SU-DHL-6 (cell line): ENCODE measurements at regions not wholly inside any gene's neighbourhood (a gene's known extent, or its start where the extent isn't known, plus 50 kb on each side); places are given as distances from the start of the nearest gene placed in this dataset.
"Not testable (repeated sequence)": the region's sequence is repeated elsewhere in the genome, so short reads cannot be mapped to it uniquely, and the experiment has no call there.

ENCODE experiments used
- H2AFZ ChIP-seq: fragments of 200-600 bp; sonication (generic); 2 replicates; pipeline ENCODE4 v1.6.1; 2014; ENCODE audit warnings: low read depth, mild to moderate bottlenecking, moderate library complexity, mixed read lengths, antibody characterized with exemption, low read length; ENCODE audit not compliant: severe bottlenecking
- H3F3A ChIP-seq: fragments of 200-600 bp; shearing (Covaris generic); 2 replicates; pipeline ENCODE4 v1.6.0; 2016; ENCODE audit warnings: antibody characterized with exemption, mild to moderate bottlenecking; ENCODE audit not compliant: insufficient read depth
- H3K27ac ChIP-seq: fragments of 200-600 bp; sonication (generic); 2 replicates; pipeline ENCODE4 v1.5.1; 2016; ENCODE audit warnings: low read depth, mild to moderate bottlenecking, low read length, moderate library complexity, mixed read lengths
- H3K27me3 ChIP-seq: fragments of 200-600 bp; sonication (generic), shearing (Covaris generic); 2 replicates; pipeline ENCODE4 v1.6.0; 2014; ENCODE audit warnings: mild to moderate bottlenecking, low read length
- H3K36me3 ChIP-seq: fragments of 200-600 bp; sonication (generic); 2 replicates; pipeline ENCODE4 v1.6.1; 2014; ENCODE audit warnings: mild to moderate bottlenecking, low read length, mixed read lengths
- H3K4me2 ChIP-seq: fragments of 300-600, 200-600 bp; shearing (Covaris generic), sonication (generic); 2 replicates; pipeline ENCODE4 v1.6.0; 2014; ENCODE audit warnings: low read length, low read depth, mild to moderate bottlenecking; ENCODE audit not compliant: poor library complexity, severe bottlenecking
- H3K4me3 ChIP-seq: fragments of 200-600 bp; sonication (generic); 2 replicates; pipeline ENCODE4 v1.5.1; 2014; ENCODE audit warnings: antibody characterized with exemption, low read length, mild to moderate bottlenecking, mixed read lengths; ENCODE audit not compliant: insufficient read depth, poor library complexity, severe bottlenecking
- H3K79me2 ChIP-seq: fragments of 200-600 bp; sonication (generic); 2 replicates; pipeline ENCODE4 v1.6.1; 2014; ENCODE audit warnings: mild to moderate bottlenecking, low read length, moderate library complexity; ENCODE audit not compliant: insufficient read depth
- H3K9ac ChIP-seq: fragments of 200-600 bp; sonication (generic); 2 replicates; pipeline ENCODE4 v1.7.0; 2014; ENCODE audit warnings: mild to moderate bottlenecking, low read length
- H3K9me2 ChIP-seq: fragments of 200-600 bp; sonication (generic); replicated peaks from 2 replicates; pipeline ENCODE4 v1.6.1; 2014; ENCODE audit warnings: low read length; ENCODE audit not compliant: insufficient read depth
- H3K9me3 ChIP-seq: fragments of 200-600 bp; sonication (generic); 2 replicates; pipeline ENCODE4 v1.6.1; 2014; ENCODE audit warnings: low read length, mixed read lengths; ENCODE audit not compliant: insufficient read depth
- H4K20me1 ChIP-seq: fragments of 200-600 bp; sonication (generic); 2 replicates; pipeline ENCODE4 v1.6.1; 2014; ENCODE audit warnings: low read depth, mild to moderate bottlenecking, antibody characterized with exemption, low read length, moderate library complexity, mixed read lengths
- EZH2phosphoT487 ChIP-seq: fragments of 200-600 bp; sonication (generic), shearing (Covaris generic); conservative IDR thresholded peaks from 2 replicates; pipeline ENCODE4 v1.6.1; 2018; ENCODE audit warnings: mild to moderate bottlenecking, antibody characterized with exemption, low read length, moderate library complexity, mixed read lengths
- TF ChIP-seq, protein P1 (sequence below): fragments of 200-600 bp; sonication (generic); IDR thresholded peaks from one replicate; pipeline ENCODE4 v1.5.1; 2017; ENCODE audit warnings: antibody characterized with exemption, mild to moderate bottlenecking, low read length, moderate library complexity; ENCODE audit not compliant: insufficient read depth, poor library complexity, severe bottlenecking

DNA sequence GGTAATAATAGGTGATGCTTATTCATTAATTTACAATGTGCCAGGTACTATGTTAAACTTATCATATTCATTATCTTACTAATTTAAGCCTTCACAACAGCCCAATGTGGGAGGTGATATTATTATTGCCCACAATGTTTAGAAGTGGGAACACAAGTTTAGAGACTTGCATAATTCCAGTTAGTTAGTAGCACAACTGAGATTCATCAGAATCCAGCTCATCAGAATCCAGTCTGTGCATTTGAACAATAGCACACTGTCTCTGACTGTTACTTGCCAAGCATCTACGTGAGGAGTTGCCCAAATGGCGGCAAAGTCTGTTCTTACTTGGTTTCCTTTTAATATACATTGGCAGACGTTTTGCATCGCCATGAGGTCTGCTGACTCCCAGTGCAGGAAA, 110.9 kb upstream of the BASP1 start:
- no peak overlapping the region for H3K4me2 ChIP-seq
- no peaks in the 10 kb centered on the region for H3K36me3 ChIP-seq
- no peak overlapping the region for H3K27ac ChIP-seq
- H3K9me3 ChIP-seq: no peaks in the 10 kb centered on the region
- H3F3A ChIP-seq: no peaks in the 10 kb centered on the region
- no peaks in the 10 kb centered on the region for H3K79me2 ChIP-seq
- no peaks in the 10 kb centered on the region for H4K20me1 ChIP-seq
- TF ChIP-seq, protein P1, sequence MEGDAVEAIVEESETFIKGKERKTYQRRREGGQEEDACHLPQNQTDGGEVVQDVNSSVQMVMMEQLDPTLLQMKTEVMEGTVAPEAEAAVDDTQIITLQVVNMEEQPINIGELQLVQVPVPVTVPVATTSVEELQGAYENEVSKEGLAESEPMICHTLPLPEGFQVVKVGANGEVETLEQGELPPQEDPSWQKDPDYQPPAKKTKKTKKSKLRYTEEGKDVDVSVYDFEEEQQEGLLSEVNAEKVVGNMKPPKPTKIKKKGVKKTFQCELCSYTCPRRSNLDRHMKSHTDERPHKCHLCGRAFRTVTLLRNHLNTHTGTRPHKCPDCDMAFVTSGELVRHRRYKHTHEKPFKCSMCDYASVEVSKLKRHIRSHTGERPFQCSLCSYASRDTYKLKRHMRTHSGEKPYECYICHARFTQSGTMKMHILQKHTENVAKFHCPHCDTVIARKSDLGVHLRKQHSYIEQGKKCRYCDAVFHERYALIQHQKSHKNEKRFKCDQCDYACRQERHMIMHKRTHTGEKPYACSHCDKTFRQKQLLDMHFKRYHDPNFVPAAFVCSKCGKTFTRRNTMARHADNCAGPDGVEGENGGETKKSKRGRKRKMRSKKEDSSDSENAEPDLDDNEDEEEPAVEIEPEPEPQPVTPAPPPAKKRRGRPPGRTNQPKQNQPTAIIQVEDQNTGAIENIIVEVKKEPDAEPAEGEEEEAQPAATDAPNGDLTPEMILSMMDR: no peak
- TF ChIP-seq EZH2phosphoT487: no peak
- H3K9me2 ChIP-seq: no peaks in the 10 kb centered on the region
- H3K27me3 ChIP-seq: no peaks in the 10 kb centered on the region
- H2AFZ ChIP-seq: no peak overlapping the region
- no peak overlapping the region for H3K4me3 ChIP-seq
- H3K9ac ChIP-seq: no peak overlapping the region

DNA sequence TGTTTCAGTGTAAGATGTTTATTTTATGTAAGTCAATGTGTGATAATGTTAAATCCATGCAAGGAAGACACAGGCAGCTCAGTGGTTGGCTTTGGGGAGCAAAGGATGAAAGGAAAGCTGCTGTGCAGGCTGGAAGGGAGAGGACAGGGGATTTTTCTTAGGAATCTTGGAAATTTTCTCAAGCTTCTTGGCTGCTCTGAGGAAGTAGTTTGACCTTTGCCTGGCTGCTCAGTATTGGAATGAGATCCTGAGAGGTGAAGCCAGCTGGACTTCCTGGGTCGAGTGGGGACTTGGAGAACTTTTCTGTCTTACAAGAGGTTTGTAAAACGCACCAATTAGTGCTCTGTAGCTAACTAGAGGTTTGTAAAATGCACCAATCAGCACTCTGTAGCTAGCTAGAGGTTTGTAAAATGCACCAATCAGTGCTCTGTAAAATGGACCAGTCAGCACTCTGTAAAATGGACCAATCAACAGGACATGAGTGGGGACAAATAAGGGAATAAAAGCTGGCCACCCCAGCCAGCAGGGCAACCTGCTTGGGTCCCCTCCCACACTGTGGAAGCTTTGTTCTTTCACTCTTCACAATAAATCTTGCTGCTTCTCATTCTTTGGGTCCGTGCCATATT, 105.2 kb upstream of the BASP1 start:
- not testable (repeated sequence) for H3K4me3 ChIP-seq, H2AFZ ChIP-seq, H3K27ac ChIP-seq, H3F3A ChIP-seq, H3K9me3 ChIP-seq, H3K36me3 ChIP-seq, H3K9ac ChIP-seq, H4K20me1 ChIP-seq, H3K27me3 ChIP-seq, H3K9me2 ChIP-seq, H3K79me2 ChIP-seq, H3K4me2 ChIP-seq

DNA sequence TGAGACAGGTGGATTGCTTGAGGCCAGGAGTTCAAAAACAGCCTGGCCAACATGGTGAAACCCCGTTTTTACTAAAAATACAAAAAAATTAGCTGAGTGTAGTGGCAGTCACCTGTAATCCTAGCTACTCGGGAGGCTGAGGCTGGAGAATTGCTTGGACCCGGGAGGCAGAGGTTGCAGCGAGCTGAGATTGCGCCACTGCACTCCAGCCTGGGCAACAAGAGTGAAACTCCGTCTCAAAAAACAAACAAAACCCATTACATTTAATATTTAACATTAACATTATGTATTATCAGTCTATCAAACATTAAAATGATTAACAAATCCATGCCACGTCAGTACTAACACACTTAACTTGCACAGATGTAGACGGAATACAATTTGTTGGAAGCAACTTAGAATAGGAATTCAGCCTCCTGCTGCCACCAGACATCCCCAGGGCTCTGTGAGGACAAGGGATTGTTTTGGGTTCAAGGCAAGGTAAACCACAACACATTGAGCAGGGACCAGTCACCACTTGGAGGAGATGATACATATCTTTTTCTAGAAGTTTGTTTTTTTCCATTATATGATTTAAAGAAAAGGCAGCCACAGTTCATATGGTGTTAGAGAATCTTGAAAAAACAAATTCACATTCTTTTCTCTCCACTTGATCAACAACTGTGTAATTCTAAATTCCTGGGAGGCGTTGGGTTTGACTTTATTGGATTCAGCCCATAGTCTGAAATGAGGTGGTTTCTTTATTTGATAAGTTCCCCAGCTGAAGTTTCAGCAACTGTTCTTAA, 104.1 kb upstream of the BASP1 start:
- H2AFZ ChIP-seq: no peak overlapping the region
- H3K79me2 ChIP-seq: no peaks in the 10 kb centered on the region
- no peak overlapping the region for H3K4me2 ChIP-seq
- H3F3A ChIP-seq: no peaks in the 10 kb centered on the region
- H3K4me3 ChIP-seq: no peak overlapping the region
- H3K9me3 ChIP-seq: no peaks in the 10 kb centered on the region
- H3K27ac ChIP-seq: no peak overlapping the region
- H3K27me3 ChIP-seq: no peaks in the 10 kb centered on the region
- H3K9me2 ChIP-seq: no peaks in the 10 kb centered on the region
- no peak overlapping the region for H3K9ac ChIP-seq
- H4K20me1 ChIP-seq: no peaks in the 10 kb centered on the region
- H3K36me3 ChIP-seq: no peaks in the 10 kb centered on the region
- TF ChIP-seq, protein P1: no peak
- TF ChIP-seq EZH2phosphoT487: no peak

DNA sequence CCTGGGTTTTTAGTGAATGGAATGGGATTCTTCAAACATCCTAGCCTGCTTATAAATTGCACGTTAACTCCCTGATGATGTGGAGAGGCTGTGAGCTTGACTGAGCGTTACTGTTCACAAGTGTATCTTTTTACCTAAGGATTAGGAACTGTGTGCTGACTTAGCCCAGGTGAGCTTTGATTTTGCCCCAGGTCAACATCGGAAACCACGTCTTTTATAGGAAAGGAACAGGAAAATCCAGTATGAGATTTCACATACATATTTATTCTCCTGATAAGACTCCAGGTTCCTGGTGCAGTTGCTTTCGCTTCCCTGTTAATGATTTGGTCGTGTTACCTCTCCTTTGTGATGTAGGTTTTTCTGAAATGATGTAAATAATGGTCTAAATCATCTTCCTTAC, 103.2 kb upstream of the BASP1 start:
- no peak overlapping the region for H3K9ac ChIP-seq
- no peaks in the 10 kb centered on the region for H3K79me2 ChIP-seq
- H3K27me3 ChIP-seq: no peaks in the 10 kb centered on the region
- no peaks in the 10 kb centered on the region for H4K20me1 ChIP-seq
- no peaks in the 10 kb centered on the region for H3K36me3 ChIP-seq
- H3K4me3 ChIP-seq: no peak overlapping the region
- H3K9me3 ChIP-seq: no peaks in the 10 kb centered on the region
- H3K4me2 ChIP-seq: no peak overlapping the region
- H3F3A ChIP-seq: no peaks in the 10 kb centered on the region
- H2AFZ ChIP-seq: no peak overlapping the region
- H3K9me2 ChIP-seq: no peaks in the 10 kb centered on the region
- H3K27ac ChIP-seq: no peak overlapping the region
- TF ChIP-seq, protein P1: no peak
- no peak for TF ChIP-seq EZH2phosphoT487
